HepG2 (cell line): ENCODE measurements at regions not wholly inside any gene's neighbourhood (a gene's known extent, or its start where the extent isn't known, plus 50 kb on each side); places are given as distances from the start of the nearest gene placed in this dataset.
A peak's percentile ranks its signal among the peaks of the same experiment; 100 is the strongest.
"Not testable (repeated sequence)": the region's sequence is repeated elsewhere in the genome, so short reads cannot be mapped to it uniquely, and the experiment has no call there.

ENCODE experiments used
- ATAC-seq: fragments of 200-7000 bp; cut with Tn5 transposase; 3 replicates; pipeline ENCODE4 v1.9.1; 2020; ENCODE audit warnings: mild to moderate bottlenecking, moderate library complexity
- BruUV-seq: library from RNA; stranded (reverse); fragments of 400-500 nt; replicated peaks from 2 replicates; lab custom pipeline; 2021; lab: Mats Ljungman, UMichigan
- CTCF ChIA-PET: fragments of 300-600 bp; formaldehyde crosslinking; extraction: SDS; loops from one replicate; lab custom pipeline; 2021; ENCODE audit warnings: low total read pairs, inconsistent platforms, low intra/inter-chr PET ratio; lab: Yijun Ruan, JAX
- POLR2A ChIA-PET: fragments of 350-600 bp; sonication (Branson Sonifier 250); formaldehyde crosslinking; loops from one replicate; lab custom pipeline; 2020; ENCODE audit warnings: antibody characterized with exemption, inconsistent platforms; lab: Yijun Ruan, JAX
- DNase-seq: peaks from one replicate; pipeline ENCODE4 v3.0.0-alpha.2; 2015; ENCODE audit warnings: low spot score
- FAIRE-seq: peaks from 3 replicates; lab custom pipeline; 2011; peaks lifted over from hg19 to GRCh38; lab: Jason Lieb, UNC
- H2AFZ ChIP-seq: one replicate; pipeline ENCODE4 v1.6.1; 2011; ENCODE audit warnings: low read length, inconsistent platforms
- H3K27ac ChIP-seq: fragments of 300-600 bp; 3 replicates; pipeline ENCODE4 v1.8.0; 2011; ENCODE audit warnings: mixed run types, mild to moderate bottlenecking, mixed read lengths, low read length, inconsistent platforms; ENCODE audit not compliant: insufficient read depth; ENCODE audit errors: extremely low read length
- H3K27me3 ChIP-seq, 2 experiments: fragments of 200-600 bp in 1 of 2; 2 replicates in 1 of 2; 3 replicates in 1 of 2; pipeline versions ENCODE4 v1.6.0 to v1.8.0; 2011; ENCODE audit warnings: low read length in 2 of 2, mild to moderate bottlenecking in 2 of 2, moderate library complexity in 2 of 2, inconsistent platforms in 1 of 2; ENCODE audit not compliant: insufficient read depth in 2 of 2, control insufficient read depth in 1 of 2
- H3K36me3 ChIP-seq, 2 experiments: fragments of 200-600 bp in 1 of 2; replicated peaks in 1 of 2; 2 replicates in 1 of 2; 3 replicates in 1 of 2; pipeline versions ENCODE4 v1.5.1 to v1.8.0; 2011; ENCODE audit warnings: low read length in 2 of 2, inconsistent platforms in 1 of 2; ENCODE audit not compliant: insufficient read depth in 2 of 2, control insufficient read depth in 1 of 2
- H3K4me1 ChIP-seq: 2 replicates; pipeline ENCODE4 v1.5.1; 2012; ENCODE audit warnings: low read length, inconsistent platforms; ENCODE audit not compliant: insufficient read depth
- H3K4me2 ChIP-seq: 2 replicates; pipeline ENCODE4 v1.6.0; 2011; ENCODE audit warnings: low read depth, low read length, inconsistent platforms
- H3K4me3 ChIP-seq, 3 experiments: fragments of 200-600 bp in 1 of 3; sonication (generic), shearing (Covaris generic) in 1 of 3; replicated peaks in 1 of 3; 2 replicates each; pipeline ENCODE4 v1.5.1; 2011 to 2016; ENCODE audit warnings: low read length in 3 of 3, inconsistent platforms in 2 of 3, low read depth in 2 of 3, mild to moderate bottlenecking in 2 of 3, control low read depth in 1 of 3, mixed read lengths in 1 of 3; ENCODE audit not compliant: insufficient read depth in 1 of 3
- H3K79me2 ChIP-seq: one replicate; pipeline ENCODE4 v1.6.1; 2011; ENCODE audit warnings: low read length, inconsistent platforms; ENCODE audit not compliant: insufficient read depth
- H3K9ac ChIP-seq: 2 replicates; pipeline ENCODE4 v1.6.0; 2011; ENCODE audit warnings: mild to moderate bottlenecking, low read depth, low read length, inconsistent platforms; ENCODE audit not compliant: insufficient read depth
- H3K9me3 ChIP-seq: 2 replicates; pipeline ENCODE4 v1.5.1; 2012; ENCODE audit warnings: mild to moderate bottlenecking, low read length
- H4K20me1 ChIP-seq: 2 replicates; pipeline ENCODE4 v1.6.0; 2011; ENCODE audit warnings: inconsistent platforms, mild to moderate bottlenecking, low read length, moderate library complexity; ENCODE audit not compliant: insufficient read depth
- MAFK ChIP-seq, 2 experiments: IDR thresholded peaks in 1 of 2; conservative IDR thresholded peaks in 1 of 2; 2 replicates each; pipeline ENCODE4 v1.6.1; 2011; ENCODE audit warnings: improper control_type of control experiment in 2 of 2, low read length in 2 of 2
- POLR2AphosphoS2 ChIP-seq: IDR thresholded peaks from 2 replicates; pipeline ENCODE4 v1.6.1; 2011; ENCODE audit warnings: low read depth, low read length, improper control_type of control experiment
- RAD51 ChIP-seq: fragments of 450-650 bp; IDR thresholded peaks from 2 replicates; pipeline ENCODE4 v1.6.1; 2016; ENCODE audit warnings: borderline replicate concordance
- WIZ ChIP-seq: sonication (generic); formaldehyde crosslinking; IDR thresholded peaks from 2 replicates; pipeline ENCODE4 v1.5.1; 2020; ENCODE audit warnings: mild to moderate bottlenecking, missing genetic modification reagents
- ZBTB40 ChIP-seq, 2 experiments: fragments of 450-650 bp in 1 of 2; sonication (generic) in 1 of 2; formaldehyde crosslinking in 1 of 2; IDR thresholded peaks; 2 replicates each; pipeline versions ENCODE4 v1.6.1 to v1.8.0; 2016 to 2022; ENCODE audit warnings: antibody characterized with exemption in 1 of 2, mild to moderate bottlenecking in 1 of 2, missing genetic modification reagents in 1 of 2
- WGBS: methylation state at CpG from one replicate; pipeline ENCODE4 v1.1.6; 2017; ENCODE audit warnings: low lambda C conversion rate; 5-methylcytosine and 5-hydroxymethylcytosine counted together
- in situ Hi-C: cut with HindIII; loops from 2 replicates; pipeline ENCODE4 v1.10.0; 2017; ENCODE audit warnings: low pct_unique_long_range_greater_than_20kb; ENCODE audit not compliant: extremely low pct_ligation_motif_present
- intact Hi-C: fragments of 100-400 bp; cut with micrococcal nuclease; formaldehyde crosslinking; loops from one replicate; pipeline ENCODE4 v1.10.0; 2022; ENCODE audit not compliant: unreplicated experiment

- H3K4me3 ChIP-seq, DNase-seq, H4K20me1 ChIP-seq, H3K9ac ChIP-seq, H3K4me1 ChIP-seq, intact Hi-C loops, H3K27me3 ChIP-seq, H3K79me2 ChIP-seq, H3K27ac ChIP-seq, H3K36me3 ChIP-seq, FAIRE-seq, BruUV-seq, in situ Hi-C loops, POLR2A ChIA-PET: not testable (repeated sequence)
- 3% methylated on average over 5 of the region's 5 CpGs for WGBS
- TF ChIP-seq RAD51: peak; percentile 79
- TF ChIP-seq, all 625 proteins: peak for 1; not testable (repeated sequence) for 624
- ATAC-seq, H3K9me3 ChIP-seq, CTCF ChIA-PET, H3K4me2 ChIP-seq, H2AFZ ChIP-seq: not testable (repeated sequence)
These were observed 793.5 kb downstream of the NR4A2 start for GRCh38 chr2:155539028-155539427.

GRCh38 chr2:155528034-155528433, 804.5 kb downstream of the NR4A2 start:
- H3K9me3 ChIP-seq: 0 out of 2 replicates have a peak, but pooled peaks cover 6% of the 10 kb centered on the region
- H3K27me3 ChIP-seq: no peaks in the 10 kb centered on the region
- no peak overlapping the region for H3K9ac ChIP-seq
- FAIRE-seq (no peak), ATAC-seq (no peak), DNase-seq (no peak)
- no peaks in the 10 kb centered on the region for H3K79me2 ChIP-seq
- H3K27ac ChIP-seq: no peak overlapping the region
- no peaks in the 10 kb centered on the region for H3K4me1 ChIP-seq
- ChIA-PET POLR2A (no interaction called here), CTCF (no interaction called here)
- 2% methylated on average over 1 of the region's 1 CpG for WGBS
- no peak for TF ChIP-seq POLR2AphosphoS2
- TF ChIP-seq MAFK (conservative IDR thresholded peaks at IDR 0.05 in 1 of 2, IDR thresholded peaks at IDR 0.05 in 1 of 2; ENCODE audit: low read length in 2 of 2): peak; percentile 7 to 57; a peak in 2 of 4 replicates
- no peak for TF ChIP-seq ZBTB40 (IDR thresholded peaks at IDR 0.05)
- TF ChIP-seq ZBTB40 (CRISPR knock-in tag; IDR thresholded peaks at IDR 0.05): no peak
- TF ChIP-seq WIZ (CRISPR knock-in tag): no peak
- H3K4me3 ChIP-seq: no peak overlapping the region
- no TSS peak for BruUV-seq
- intact Hi-C loops (no loop called here), in situ Hi-C loops (no loop called here)
- no peaks in the 10 kb centered on the region for H3K36me3 ChIP-seq
- no peaks in the 10 kb centered on the region for H4K20me1 ChIP-seq
- no peak overlapping the region for H2AFZ ChIP-seq
- no peak overlapping the region for H3K4me2 ChIP-seq
